GM12875 (cell line): ENCODE measurements at regions not wholly inside any gene's neighbourhood (a gene's known extent, or its start where the extent isn't known, plus 50 kb on each side); places are given as distances from the start of the nearest gene placed in this dataset.

Source experiments
- H3K4me3 ChIP-seq: one replicate; pipeline ENCODE4 v1.5.1; 2011; ENCODE audit warnings: low read depth, low read length, control low read depth
- TF ChIP-seq, protein P1 (sequence below): IDR thresholded peaks from 2 replicates; pipeline ENCODE4 v1.5.1; 2011; ENCODE audit warnings: low read depth, mild to moderate bottlenecking, control low read depth, inconsistent platforms, low read length, moderate library complexity, borderline replicate concordance; ENCODE audit not compliant: insufficient read depth

GRCh38 chr14:101246894-101247841 lies 314.1 kb upstream of the DIO3 start:
- no peak overlapping the region for H3K4me3 ChIP-seq
- TF ChIP-seq, protein P1, sequence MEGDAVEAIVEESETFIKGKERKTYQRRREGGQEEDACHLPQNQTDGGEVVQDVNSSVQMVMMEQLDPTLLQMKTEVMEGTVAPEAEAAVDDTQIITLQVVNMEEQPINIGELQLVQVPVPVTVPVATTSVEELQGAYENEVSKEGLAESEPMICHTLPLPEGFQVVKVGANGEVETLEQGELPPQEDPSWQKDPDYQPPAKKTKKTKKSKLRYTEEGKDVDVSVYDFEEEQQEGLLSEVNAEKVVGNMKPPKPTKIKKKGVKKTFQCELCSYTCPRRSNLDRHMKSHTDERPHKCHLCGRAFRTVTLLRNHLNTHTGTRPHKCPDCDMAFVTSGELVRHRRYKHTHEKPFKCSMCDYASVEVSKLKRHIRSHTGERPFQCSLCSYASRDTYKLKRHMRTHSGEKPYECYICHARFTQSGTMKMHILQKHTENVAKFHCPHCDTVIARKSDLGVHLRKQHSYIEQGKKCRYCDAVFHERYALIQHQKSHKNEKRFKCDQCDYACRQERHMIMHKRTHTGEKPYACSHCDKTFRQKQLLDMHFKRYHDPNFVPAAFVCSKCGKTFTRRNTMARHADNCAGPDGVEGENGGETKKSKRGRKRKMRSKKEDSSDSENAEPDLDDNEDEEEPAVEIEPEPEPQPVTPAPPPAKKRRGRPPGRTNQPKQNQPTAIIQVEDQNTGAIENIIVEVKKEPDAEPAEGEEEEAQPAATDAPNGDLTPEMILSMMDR, result no peak

DNA sequence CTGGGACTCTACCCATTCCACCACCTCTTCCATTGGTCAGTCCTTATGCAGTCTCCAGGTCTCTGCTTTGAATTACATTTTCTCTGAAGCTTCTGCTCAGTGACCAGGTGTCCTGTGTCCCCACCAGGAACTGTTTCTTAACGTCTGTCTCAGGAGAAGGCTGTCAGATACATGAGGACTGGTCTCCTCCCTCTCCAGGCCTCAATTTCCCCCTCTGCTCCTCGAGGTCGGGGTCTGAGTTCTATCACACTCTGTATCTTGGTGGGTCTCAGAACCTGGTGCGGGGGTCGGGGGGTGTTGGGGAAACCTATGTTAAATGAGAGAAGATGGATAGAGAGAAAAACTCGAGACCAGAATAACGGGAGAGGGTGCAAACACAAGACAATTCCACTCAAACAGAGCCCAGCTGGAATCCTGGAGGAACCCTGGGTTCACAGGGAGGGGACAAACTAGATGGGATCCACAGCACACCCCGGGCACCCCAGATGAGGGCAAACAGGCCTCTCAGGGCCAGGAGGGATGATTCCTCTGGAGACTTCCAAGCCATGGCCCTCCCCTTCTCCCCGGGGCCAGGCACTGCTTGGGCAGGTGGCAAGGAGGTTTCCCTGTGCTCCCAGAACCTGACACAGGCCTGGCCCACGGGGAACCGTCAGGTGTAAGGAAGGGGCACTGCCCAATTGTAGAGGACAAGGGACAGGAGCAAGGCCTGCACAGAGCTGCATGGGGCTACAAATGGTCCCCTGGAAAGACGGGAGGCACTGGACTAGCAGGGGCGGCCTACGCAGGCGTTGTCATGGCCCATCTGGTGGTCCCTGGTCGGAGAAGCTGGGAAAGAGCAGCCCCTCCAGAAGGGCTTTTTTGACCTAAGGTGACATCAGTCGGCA lies 313.2 kb upstream of the DIO3 start:
- no peak overlapping the region for H3K4me3 ChIP-seq
- TF ChIP-seq, protein P1, result no peak

- H3K4me3 ChIP-seq, result no peak overlapping the region
- TF ChIP-seq, protein P1, result no peak
Measured at GRCh38 chr14:101248840-101249675, 312.2 kb upstream of the DIO3 start.

DNA sequence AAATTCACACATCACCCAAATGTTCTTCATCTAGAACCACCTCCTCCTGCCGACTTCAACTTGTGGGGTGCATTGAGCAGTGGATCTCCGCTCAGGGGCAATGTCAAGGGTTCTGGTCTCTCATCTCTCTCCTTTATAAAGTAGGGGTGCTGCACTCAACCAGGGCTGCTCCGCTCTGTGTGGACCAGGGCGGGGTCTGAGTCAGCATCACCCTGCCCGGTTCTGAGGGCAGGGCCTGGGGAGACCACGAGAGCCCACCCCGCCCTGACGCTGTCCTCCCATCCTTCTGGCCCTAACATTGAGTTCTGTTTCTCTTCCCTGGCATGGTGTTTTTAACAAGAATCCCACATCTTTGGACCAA lies 311.6 kb upstream of the DIO3 start:
- TF ChIP-seq, protein P1, result no peak
- no peak overlapping the region for H3K4me3 ChIP-seq

- H3K4me3 ChIP-seq, result no peak overlapping the region
Measured at GRCh38 chr14:101250336-101250947, 310.9 kb upstream of the DIO3 start.

More at GRCh38 chr14:101250336-101250947, 310.9 kb upstream of the DIO3 start:
- TF ChIP-seq, protein P1, result no peak
